Astrocyte (in vitro differentiated cells and primary cell): ENCODE measurements at regions not wholly inside any gene's neighbourhood (a gene's known extent, or its start where the extent isn't known, plus 50 kb on each side); places are given as distances from the start of the nearest gene placed in this dataset.

Source experiments
- DNase-seq: peaks from one replicate; pipeline ENCODE4 v3.0.0-alpha.2; 2010; ENCODE audit warnings: low read depth
- FAIRE-seq: peaks from 2 replicates; lab custom pipeline; 2011; peaks lifted over from hg19 to GRCh38; lab: Jason Lieb, UNC
- H2AFZ ChIP-seq: 2 replicates; pipeline ENCODE4 v1.6.0; 2012; ENCODE audit warnings: low read depth, low read length, inconsistent platforms
- H3K27ac ChIP-seq: 2 replicates; pipeline ENCODE4 v1.5.1; 2011; ENCODE audit warnings: low read depth, low read length, inconsistent platforms
- H3K27me3 ChIP-seq: 2 replicates; pipeline ENCODE4 v1.6.0; 2011; ENCODE audit warnings: low read length, inconsistent platforms; ENCODE audit not compliant: insufficient read depth
- H3K36me3 ChIP-seq: 2 replicates; pipeline ENCODE4 v1.5.1; 2011; ENCODE audit warnings: low read length, inconsistent platforms; ENCODE audit not compliant: insufficient read depth
- H3K4me1 ChIP-seq: 2 replicates; pipeline ENCODE4 v1.5.1; 2011; ENCODE audit warnings: low read length, inconsistent platforms; ENCODE audit not compliant: insufficient read depth
- H3K4me2 ChIP-seq: 2 replicates; pipeline ENCODE4 v1.6.0; 2012; ENCODE audit warnings: low read length, inconsistent platforms
- H3K4me3 ChIP-seq: 2 replicates; pipeline ENCODE4 v1.5.1; 2011; ENCODE audit warnings: low read depth, mild to moderate bottlenecking, low read length, inconsistent platforms; ENCODE audit not compliant: insufficient read depth
- H3K79me2 ChIP-seq: 2 replicates; pipeline ENCODE4 v1.6.0; 2012; ENCODE audit warnings: mild to moderate bottlenecking, low read length, inconsistent platforms; ENCODE audit not compliant: insufficient read depth
- H3K9ac ChIP-seq: 2 replicates; pipeline ENCODE4 v1.6.0; 2012; ENCODE audit warnings: mild to moderate bottlenecking, low read length, inconsistent platforms
- H3K9me3 ChIP-seq: 2 replicates; pipeline ENCODE4 v1.5.1; 2012; ENCODE audit warnings: low read depth, mild to moderate bottlenecking, low read length, inconsistent platforms; ENCODE audit not compliant: insufficient read depth
- H4K20me1 ChIP-seq: 2 replicates; pipeline ENCODE4 v1.6.0; 2012; ENCODE audit warnings: low read length, inconsistent platforms; ENCODE audit not compliant: insufficient read depth
- H3K27ac Mint-ChIP-seq: one replicate; pipeline ENCODE4 v1.8.0; 2021; ENCODE audit warnings: mild to moderate bottlenecking, mixed read lengths; ENCODE audit not compliant: unreplicated experiment
- H3K27me3 Mint-ChIP-seq: one replicate; pipeline ENCODE4 v1.8.0; 2021; ENCODE audit warnings: low read depth, mixed read lengths; ENCODE audit not compliant: unreplicated experiment
- H3K36me3 Mint-ChIP-seq: one replicate; pipeline ENCODE4 v1.8.0; 2021; ENCODE audit warnings: low read depth, mixed read lengths; ENCODE audit not compliant: unreplicated experiment
- H3K4me1 Mint-ChIP-seq: one replicate; pipeline ENCODE4 v1.8.0; 2021; ENCODE audit warnings: low read depth, mixed read lengths; ENCODE audit not compliant: unreplicated experiment
- H3K4me3 Mint-ChIP-seq: one replicate; pipeline ENCODE4 v1.8.0; 2021; ENCODE audit warnings: mild to moderate bottlenecking, moderate library complexity, mixed read lengths; ENCODE audit not compliant: unreplicated experiment
- H3K9me3 Mint-ChIP-seq: one replicate; pipeline ENCODE4 v1.8.0; 2021; ENCODE audit warnings: mild to moderate bottlenecking, mixed read lengths; ENCODE audit not compliant: unreplicated experiment
- EZH2 ChIP-seq: IDR thresholded peaks from 2 replicates; pipeline ENCODE4 v1.6.1; 2012; ENCODE audit warnings: mild to moderate bottlenecking, low read length, inconsistent platforms; ENCODE audit not compliant: insufficient read depth
- TF ChIP-seq, protein P1 (sequence below): IDR thresholded peaks from 2 replicates; pipeline ENCODE4 v1.5.1; 2011; ENCODE audit warnings: low read depth, mild to moderate bottlenecking, inconsistent platforms, low read length, moderate library complexity; ENCODE audit not compliant: insufficient read depth

- H3K9me3 Mint-ChIP-seq: peaks cover 10% of the 10 kb centered on the region
- H3K27ac ChIP-seq: no peak overlapping the region
- H3K27me3 Mint-ChIP-seq: peaks cover 30% of the 10 kb centered on the region
- TF ChIP-seq, protein P1, sequence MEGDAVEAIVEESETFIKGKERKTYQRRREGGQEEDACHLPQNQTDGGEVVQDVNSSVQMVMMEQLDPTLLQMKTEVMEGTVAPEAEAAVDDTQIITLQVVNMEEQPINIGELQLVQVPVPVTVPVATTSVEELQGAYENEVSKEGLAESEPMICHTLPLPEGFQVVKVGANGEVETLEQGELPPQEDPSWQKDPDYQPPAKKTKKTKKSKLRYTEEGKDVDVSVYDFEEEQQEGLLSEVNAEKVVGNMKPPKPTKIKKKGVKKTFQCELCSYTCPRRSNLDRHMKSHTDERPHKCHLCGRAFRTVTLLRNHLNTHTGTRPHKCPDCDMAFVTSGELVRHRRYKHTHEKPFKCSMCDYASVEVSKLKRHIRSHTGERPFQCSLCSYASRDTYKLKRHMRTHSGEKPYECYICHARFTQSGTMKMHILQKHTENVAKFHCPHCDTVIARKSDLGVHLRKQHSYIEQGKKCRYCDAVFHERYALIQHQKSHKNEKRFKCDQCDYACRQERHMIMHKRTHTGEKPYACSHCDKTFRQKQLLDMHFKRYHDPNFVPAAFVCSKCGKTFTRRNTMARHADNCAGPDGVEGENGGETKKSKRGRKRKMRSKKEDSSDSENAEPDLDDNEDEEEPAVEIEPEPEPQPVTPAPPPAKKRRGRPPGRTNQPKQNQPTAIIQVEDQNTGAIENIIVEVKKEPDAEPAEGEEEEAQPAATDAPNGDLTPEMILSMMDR: no peak
- TF ChIP-seq EZH2: no peak
- H3K36me3 Mint-ChIP-seq: no peaks in the 10 kb centered on the region
- H3K4me3 ChIP-seq: no peak overlapping the region
- FAIRE-seq: no peak
- H3K36me3 ChIP-seq: no peaks in the 10 kb centered on the region
- H3K27me3 ChIP-seq: no peaks in the 10 kb centered on the region
- H3K27ac Mint-ChIP-seq: no peak overlapping the region
- no peak for DNase-seq
- H3K9me3 ChIP-seq: no peaks in the 10 kb centered on the region
- no peaks in the 10 kb centered on the region for H3K79me2 ChIP-seq
- H4K20me1 ChIP-seq: no peaks in the 10 kb centered on the region
- H3K4me2 ChIP-seq: no peak overlapping the region
- H2AFZ ChIP-seq: no peak overlapping the region
- no peaks in the 10 kb centered on the region for H3K4me1 ChIP-seq
- no peaks in the 10 kb centered on the region for H3K4me1 Mint-ChIP-seq
- no peak overlapping the region for H3K4me3 Mint-ChIP-seq
- no peak overlapping the region for H3K9ac ChIP-seq
These were observed 248.8 kb downstream of the ACKR3 start for GRCh38 chr2:236818281-236819045.

- Histone ChIP-seq H3K4me2 (no peak overlapping the region), H2AFZ (no peak overlapping the region), H3K27me3 (no peaks in the 10 kb centered on the region), H3K36me3 (no peaks in the 10 kb centered on the region), H3K9me3 (no peaks in the 10 kb centered on the region), H3K4me1 (no peaks in the 10 kb centered on the region), H4K20me1 (no peaks in the 10 kb centered on the region), H3K9ac (no peak overlapping the region), H3K4me3 (no peak overlapping the region), H3K27ac (no peak overlapping the region), H3K79me2 (no peaks in the 10 kb centered on the region)
- no peak for DNase-seq
- FAIRE-seq: no peak
- no peak for TF ChIP-seq EZH2
- TF ChIP-seq, protein P1: no peak
- Mint-ChIP-seq H3K4me1 (no peaks in the 10 kb centered on the region), H3K36me3 (no peaks in the 10 kb centered on the region), H3K27me3 (peaks cover 30% of the 10 kb centered on the region), H3K27ac (no peak overlapping the region), H3K9me3 (peaks cover 10% of the 10 kb centered on the region), H3K4me3 (no peak overlapping the region)
These were observed 249.8 kb downstream of the ACKR3 start for GRCh38 chr2:236819275-236820002.
